ENCODE measurements at regions not wholly inside any gene's neighbourhood (a gene's known extent, or its start where the extent isn't known, plus 50 kb on each side); places are given as distances from the start of the nearest gene placed in this dataset.
"Not testable (repeated sequence)": the region's sequence is repeated elsewhere in the genome, so short reads cannot be mapped to it uniquely, and the experiment has no call there.

- TF ChIP-seq CTCF (IDR thresholded peaks at IDR 0.05; ENCODE audit: extremely low read depth, missing control alignments), result no peak
- no peak for DNase-seq (ENCODE audit: low spot score)
These were observed 2532.9 kb downstream of the PCDH9 start for GRCh38 chr13:64697226-64697625.

- DNase-seq (ENCODE audit: low spot score), result no peak
- no peak for TF ChIP-seq CTCF (IDR thresholded peaks at IDR 0.05; ENCODE audit: extremely low read depth, missing control alignments)
These were observed 2541.1 kb downstream of the PCDH9 start for GRCh38 chr13:64688893-64689677.

- not testable (repeated sequence) for DNase-seq (ENCODE audit: low spot score)
These were observed 2543.6 kb downstream of the PCDH9 start for GRCh38 chr13:64686536-64686935.

GRCh38 chr13:64684685-64685431, 2545.3 kb downstream of the PCDH9 start:
- no peak for DNase-seq (ENCODE audit: low spot score)
- no peak for TF ChIP-seq CTCF (IDR thresholded peaks at IDR 0.05; ENCODE audit: extremely low read depth, missing control alignments)

DNA sequence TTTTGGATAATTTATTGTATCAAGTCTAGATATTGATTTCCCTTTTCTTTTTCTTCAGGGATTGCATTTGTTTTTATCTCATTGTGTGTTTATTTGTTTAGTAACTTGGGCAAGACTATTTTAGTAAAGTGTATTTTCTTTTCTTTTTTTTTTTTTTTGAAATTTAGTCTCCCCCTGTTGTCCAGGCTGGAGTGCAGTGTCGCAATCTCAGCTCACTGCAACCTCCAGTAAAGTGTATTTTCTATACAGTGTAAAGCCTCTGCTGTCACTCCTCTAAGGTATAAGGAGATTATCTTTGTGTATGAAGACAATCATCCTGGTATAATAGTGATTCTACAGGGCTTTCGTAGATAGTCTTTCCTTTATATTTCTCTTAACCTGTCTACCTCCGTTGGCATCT, 2546.0 kb downstream of the PCDH9 start:
- DNase-seq (ENCODE audit: low spot score), result no peak
- no peak for TF ChIP-seq CTCF (IDR thresholded peaks at IDR 0.05; ENCODE audit: extremely low read depth, missing control alignments)

- no peak for TF ChIP-seq CTCF (IDR thresholded peaks at IDR 0.05; ENCODE audit: extremely low read depth, missing control alignments)
- no peak for DNase-seq (ENCODE audit: low spot score)
These were observed 2549.4 kb downstream of the PCDH9 start for GRCh38 chr13:64680739-64681138.

GRCh38 chr13:64675255-64675892, 2554.8 kb downstream of the PCDH9 start:
- no peak for DNase-seq (ENCODE audit: low spot score)
- TF ChIP-seq CTCF (IDR thresholded peaks at IDR 0.05; ENCODE audit: extremely low read depth, missing control alignments), result no peak
